GM21737 (cell line): ENCODE measurements at regions not wholly inside any gene's neighbourhood (a gene's known extent, or its start where the extent isn't known, plus 50 kb on each side); places are given as distances from the start of the nearest gene placed in this dataset.

ENCODE experiments used
- ATAC-seq: cut with Tn5 transposase; IDR thresholded peaks from one replicate; pipeline ENCODE4 v1.9.1; 2021; ENCODE audit warnings: mild to moderate bottlenecking, moderate library complexity; ENCODE audit not compliant: unreplicated experiment

DNA sequence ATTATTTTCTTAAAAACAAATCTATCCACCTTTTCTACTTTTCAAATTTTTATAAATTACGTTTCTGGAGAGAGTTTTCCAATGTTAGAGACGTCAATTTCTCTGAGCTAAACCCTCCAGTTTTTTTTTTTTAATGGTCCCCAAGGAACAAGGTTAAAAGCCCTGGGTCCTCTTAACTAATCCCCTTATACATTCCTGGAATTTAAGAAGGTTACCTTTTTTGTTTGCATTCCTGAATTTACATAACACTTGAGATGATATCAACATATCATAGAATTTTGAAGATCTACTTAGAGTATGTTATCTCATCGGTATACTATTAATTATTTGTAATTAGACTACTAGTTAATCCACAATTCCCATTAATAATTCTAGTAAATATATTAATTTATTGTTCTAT is 662.2 kb upstream of the LRFN5 start:
- ATAC-seq, result no peak

DNA sequence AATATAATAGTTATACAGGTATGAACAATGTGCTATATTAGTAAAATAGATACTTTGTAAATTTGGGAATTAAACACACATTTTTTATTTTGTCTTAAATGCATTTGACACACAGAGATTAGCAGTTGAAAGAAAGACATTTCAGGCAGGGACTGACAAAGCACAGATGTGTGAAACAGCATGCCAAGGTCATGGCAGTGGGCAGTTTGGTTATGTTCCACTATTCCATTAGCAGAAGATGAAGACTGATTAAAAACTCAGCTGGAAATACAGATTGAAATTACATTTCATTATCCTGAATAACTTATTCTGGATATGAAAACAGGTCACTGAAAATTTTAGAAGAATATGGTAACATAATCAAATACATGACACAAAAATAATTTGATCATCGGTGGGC is 669.8 kb upstream of the LRFN5 start:
- ATAC-seq, result no peak

DNA sequence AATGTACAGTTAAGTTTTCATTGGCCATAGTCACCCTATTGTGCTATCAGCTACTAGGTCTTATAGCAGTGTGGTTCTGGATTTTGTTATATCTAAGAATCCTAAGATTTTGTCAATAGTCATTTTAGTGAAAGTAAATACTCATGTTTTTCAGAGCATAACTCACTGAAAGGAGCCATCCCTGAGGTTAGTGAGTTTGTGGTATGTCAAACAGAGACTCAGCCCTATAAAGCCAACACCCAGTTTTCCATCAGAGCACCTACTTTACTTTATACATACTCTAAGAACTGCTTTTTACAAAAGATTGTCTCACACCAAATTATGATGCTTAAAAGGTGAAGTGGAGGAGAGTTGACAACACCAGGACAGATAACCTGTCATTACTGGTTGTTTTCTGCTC is 686.3 kb upstream of the LRFN5 start:
- ATAC-seq, result no peak

DNA sequence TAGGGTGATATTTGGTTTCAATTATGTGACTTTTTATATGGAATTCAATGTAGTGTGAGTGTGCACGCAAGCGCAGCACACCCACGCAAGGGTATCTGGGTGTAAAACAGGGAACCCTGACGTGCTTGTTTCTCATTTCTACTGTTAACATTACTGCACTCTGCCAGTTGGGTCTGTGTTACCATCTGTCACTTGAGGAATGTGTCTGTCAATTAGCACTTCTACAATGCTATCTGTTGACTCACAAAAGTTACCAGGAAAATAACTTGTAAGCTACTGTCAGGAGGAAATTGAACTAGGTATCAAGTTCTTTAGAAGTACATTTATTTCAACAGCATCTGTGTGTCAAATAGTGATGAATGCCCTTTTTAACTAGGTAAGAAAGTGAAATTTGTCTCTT is 695.5 kb upstream of the LRFN5 start:
- ATAC-seq, result no peak

DNA sequence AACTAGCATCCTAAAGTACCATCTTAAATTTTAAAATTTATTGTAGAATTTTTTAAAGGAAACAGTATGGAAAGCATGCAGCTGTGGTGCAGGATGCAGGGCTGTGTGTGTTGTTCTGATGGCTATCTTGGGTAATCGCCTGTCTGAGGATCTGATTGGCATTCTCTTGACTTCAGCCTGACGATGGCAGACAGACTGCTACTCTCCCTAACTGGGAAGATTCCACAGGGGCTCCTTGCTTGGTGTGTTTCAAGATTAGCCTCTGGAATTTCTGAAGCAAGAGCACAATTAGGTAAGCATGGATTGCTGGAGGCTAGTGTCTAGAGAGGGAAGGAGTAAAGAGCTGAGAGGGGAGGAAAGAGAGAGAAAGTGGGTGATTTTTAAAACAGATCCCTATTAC is 696.8 kb upstream of the LRFN5 start:
- no peak for ATAC-seq

DNA sequence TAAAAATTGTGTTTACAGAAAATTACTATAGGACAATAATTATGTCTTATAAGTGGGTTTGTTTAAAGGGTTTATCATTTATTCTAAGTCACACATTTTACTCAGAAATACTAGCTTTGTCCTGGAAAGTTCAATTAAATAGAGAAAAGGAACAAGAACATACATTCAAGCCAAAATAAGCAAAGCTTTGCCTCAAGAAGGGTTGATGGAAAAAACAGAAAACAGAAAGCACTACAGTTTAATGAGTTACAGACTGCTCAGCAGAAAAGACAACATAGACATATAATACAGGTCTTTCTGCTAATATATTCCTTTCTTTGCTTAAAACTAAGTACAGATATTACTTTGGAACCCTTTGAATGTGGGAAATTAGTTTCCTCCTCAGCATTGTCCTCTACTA is 703.0 kb upstream of the LRFN5 start:
- ATAC-seq, result no peak

DNA sequence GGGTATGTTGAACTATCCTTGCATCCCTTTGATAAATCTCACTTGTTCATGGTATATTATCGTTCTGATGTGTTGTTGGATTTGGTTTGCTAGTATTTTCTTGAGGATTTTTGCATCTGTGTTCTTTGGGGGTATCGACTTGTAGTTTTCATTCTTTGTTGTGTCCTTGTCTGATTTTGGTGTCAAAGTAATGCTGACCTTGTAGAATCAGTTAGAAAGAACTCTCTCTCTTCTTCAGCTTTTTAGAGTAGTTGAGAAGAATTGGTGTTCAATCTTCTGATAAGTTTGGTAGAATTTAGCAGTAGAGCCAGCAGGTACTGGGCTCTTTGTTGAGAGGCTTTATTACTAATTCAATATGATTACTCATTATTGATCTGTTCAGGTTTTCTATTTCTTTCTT is 707.2 kb upstream of the LRFN5 start:
- no peak for ATAC-seq

DNA sequence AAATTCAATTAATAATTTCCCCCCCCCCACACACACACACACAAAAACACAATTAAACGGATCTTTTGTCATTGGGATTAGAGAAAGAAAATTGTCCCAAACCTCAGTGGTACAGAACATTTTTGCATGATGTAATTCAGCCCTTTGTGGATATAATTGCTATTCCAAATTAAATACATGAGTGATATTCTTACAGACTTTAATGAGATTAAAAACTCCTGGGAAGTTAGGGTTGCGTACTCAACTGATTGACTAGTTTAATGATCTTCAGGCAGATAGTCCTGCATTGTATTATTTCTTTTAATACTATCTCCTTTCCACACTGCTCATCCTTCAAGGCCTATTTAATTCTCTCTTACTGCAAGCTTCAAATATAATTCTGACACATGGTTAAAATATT is 711.8 kb upstream of the LRFN5 start:
- ATAC-seq, result no peak

DNA sequence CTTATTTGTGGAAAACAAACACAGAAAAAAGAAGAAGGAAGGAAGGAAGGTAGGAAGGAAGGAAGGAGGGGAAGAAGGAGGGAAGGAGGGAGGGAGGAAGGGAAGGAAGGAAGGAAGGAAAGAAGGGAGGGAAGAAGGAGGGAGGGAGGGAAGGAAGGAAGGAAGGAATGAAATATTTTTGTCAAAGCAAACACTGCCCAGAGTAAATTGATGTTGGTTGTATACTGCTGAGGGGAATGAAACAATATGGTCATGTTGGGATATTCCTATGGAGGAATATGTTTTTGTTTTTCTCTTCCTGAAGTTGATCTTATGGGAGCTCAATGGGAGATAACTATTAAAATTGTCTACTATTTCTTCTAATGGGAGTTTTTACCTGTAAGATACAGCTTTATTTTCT is 717.5 kb upstream of the LRFN5 start:
- ATAC-seq, result no peak

DNA sequence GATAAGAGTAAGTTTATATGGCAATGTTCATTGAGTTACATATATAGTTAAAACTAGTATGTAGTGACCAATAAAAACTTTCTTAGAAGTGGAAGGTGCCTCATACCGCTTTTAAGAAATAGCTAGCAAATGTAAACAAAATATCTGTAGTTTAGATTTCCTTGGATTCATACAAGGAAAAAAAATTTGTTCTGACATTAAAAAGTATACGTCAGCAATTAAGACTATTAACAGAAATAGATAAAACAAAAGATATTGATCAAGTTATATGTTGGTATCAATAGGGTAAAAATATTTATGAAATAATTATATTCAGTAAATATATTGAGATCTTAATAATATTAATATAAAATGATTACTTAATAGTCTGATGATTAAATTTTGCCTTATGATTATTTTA is 718.8 kb upstream of the LRFN5 start:
- ATAC-seq, result no peak

DNA sequence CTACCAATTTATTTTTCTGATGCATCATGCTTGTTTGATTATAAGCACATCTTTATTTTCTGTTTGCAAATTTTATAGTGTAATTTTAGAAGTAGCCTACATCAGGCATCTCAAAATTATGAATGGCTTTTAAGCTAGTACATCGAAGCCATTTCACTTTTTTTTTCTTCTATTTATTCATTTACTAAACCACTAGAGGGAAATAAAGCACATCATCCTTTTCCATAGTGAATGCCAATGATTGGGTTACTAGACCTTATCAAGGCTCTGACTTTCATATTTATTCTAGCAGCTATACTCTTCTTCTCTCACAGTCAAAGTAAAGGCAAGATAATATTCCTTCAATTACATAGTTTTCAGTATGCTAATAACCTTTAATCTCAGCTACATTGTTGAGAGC is 736.4 kb upstream of the LRFN5 start:
- ATAC-seq, result no peak

DNA sequence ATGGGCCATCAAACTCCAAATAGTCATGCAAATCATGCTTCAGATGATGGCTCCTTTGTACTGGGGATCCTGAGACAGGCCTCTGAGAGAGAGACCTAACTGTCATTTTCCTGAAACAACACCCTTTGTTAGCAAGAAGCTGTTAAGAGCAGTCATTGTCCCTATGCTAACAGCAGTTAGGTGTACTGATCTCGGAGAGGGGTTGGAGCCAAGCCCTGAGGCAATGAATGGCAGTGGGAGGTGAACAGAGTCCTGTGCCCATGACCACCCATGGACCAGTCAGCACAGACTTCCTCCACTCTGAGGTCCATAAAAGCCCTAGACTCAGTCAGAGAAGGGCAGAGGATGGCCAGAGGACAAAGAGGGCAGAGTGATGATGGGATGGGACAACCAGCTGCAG is 747.6 kb upstream of the LRFN5 start:
- no peak for ATAC-seq

DNA sequence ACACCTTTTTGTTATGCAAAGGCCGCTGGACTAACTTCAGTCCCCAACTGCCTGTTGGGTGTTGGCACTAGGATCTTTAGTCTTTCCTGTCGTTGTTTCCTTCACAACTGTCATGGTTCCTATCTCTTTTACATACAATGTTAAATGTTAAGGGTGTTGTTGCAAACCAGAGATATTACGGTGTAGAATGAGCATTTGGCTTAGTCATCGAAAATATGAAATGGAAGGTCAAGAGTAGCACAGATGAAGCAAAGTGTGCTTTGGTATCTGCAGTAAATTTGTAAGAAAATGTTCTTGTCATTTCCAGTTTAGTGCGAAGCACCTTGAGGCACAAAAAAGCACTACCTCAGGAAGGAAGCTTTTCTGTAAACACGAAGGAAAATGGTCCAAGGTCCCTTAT is 751.3 kb upstream of the LRFN5 start:
- ATAC-seq, result no peak

DNA sequence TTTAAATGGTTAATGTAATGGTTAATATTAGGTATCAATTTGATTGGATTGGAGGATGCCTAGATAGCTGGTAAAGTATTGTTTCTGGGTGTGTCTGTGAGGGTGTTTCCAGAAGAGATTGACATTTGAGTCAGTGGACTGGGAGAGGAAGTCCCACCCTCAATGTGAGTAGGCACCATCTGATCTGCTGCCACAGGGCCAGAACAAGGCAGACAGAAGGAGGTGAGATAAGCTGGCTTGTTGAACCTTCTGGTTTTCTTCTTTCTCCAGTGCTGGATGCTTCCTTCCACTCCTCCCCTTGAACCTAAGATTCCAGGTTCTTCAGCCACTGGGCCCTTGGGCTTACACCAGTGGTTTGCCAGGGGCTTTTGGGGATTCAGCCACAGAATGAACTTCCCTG is 756.5 kb upstream of the LRFN5 start:
- ATAC-seq, result no peak

DNA sequence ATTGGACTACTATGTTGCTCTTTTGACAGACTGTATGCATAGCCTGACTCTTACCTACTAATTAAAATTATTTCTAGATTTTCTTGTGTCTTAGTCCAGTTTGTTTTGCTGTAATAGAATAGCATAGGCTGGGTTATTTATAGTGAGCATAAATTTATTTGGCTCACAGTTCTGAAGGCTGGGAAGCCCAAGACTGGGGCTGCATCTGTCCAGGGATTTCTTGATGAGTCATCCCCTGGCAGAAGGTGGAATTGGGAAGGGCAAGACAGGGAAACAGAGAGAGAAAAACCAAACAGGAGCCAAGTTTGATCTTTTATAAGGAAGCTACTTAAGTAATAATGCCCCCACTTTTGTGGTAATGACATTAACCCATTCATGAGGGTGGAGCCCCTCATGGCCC is 759.2 kb upstream of the LRFN5 start:
- ATAC-seq, result no peak

DNA sequence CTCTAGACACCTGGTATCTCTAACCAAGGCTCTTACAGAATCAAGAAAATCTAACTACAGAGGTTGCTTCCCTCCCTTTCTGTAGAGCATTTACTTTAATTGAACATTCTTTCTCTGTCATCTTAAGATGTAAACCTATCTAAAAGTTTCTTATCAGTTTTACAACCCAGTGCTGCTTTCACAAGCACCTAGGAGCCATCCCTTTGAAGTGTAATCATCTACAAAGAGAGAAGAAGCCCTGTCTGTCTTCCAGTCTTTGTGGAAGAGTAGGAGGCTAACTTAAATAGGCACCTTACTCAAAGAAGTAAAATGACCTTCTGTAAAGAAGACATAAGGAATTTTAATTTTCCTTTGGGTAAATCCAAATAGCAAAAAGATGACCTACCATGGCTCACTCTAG is 763.9 kb upstream of the LRFN5 start:
- no peak for ATAC-seq

DNA sequence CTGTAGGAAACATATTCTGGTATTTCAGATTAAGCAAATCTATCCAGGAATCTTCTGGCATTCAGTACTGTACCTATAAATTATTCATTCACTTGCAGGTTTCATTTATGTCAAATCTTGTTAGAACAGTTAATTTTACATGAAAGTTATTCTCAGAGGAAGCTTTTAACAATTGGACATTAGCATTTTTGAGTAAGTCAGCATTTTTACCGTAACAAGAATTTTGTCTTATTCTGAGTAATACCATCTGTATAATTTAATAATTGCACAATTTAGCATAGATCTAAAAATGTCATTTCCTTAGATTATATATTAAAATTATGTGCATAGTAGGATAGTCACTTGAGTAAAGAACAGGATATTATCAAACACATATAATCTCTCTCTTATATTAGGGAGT is 764.8 kb upstream of the LRFN5 start:
- no peak for ATAC-seq

DNA sequence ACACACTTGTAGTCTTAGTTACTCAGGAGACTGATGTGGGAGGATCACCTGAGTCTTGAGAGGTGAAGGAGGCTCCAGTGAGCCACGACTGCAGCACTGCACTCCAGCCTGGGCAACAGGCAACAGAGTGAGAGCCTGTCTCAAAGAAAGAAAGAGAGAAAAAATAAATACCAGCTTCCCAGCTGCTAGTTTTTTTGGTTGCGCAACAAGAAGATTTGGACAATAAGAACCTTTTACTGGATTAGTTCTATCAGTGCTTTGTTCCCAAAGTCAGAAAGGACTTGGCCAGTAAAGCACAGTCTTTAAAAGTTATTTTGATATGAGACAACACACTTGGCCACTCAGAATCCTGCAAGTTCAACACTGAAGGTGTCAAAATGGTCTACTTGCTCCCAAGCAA is 768.1 kb upstream of the LRFN5 start:
- no peak for ATAC-seq

DNA sequence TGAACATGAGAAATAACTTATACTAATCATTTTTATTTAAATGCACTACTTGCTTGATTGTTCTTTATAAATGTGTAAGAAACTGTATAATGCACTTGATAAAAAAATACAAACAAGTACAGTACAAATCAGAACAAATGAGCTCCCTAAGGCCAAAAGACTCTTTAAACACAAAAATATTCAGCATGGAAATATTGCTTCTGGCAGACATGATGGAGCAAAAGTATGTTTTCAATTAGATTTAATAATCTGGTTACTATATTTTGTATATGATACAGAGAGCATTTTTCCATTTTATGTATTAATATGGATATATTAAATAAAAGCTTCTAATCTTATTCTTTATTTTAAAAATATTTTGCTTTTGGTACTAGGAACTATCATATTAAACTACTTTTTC is 800.2 kb upstream of the LRFN5 start:
- no peak for ATAC-seq

DNA sequence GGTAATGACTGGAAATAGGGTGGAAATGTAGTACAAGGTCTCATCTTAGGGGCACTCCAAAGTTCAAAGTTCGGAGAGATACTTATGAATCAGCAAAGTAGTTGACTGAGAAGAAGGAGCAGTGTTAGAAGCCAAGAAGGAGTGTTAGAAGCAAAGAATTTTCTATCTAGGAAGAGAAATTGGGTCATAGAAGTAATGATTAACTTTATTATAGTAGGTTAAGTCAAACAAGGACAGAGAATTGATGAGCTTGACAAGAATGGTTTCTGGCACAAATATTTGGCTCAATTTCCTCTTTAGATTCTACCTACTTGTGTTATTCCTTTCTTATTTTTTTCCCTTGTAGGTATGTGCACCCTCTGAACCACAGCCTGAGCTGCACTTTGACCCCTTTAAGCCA is 810.5 kb upstream of the LRFN5 start:
- no peak for ATAC-seq

DNA sequence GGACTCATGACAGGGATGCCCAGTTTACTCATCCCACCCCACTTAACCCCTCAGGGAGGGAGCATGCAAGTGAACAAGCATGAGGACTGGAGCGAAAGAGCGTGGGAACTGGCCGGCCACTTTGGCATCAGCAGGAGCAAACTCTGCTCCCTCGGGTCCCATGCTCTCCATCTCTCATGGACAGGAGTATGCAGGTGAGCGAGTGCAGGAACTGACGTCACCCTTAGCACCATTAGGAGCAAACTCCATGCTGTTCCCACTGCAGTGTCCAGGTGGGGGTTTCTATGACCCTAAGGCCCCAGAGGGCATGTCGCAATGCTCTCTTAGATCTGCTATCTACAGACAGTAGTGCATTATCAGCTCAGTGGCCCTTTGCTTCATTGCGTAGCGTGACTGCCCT is 821.8 kb upstream of the LRFN5 start:
- ATAC-seq, result no peak

DNA sequence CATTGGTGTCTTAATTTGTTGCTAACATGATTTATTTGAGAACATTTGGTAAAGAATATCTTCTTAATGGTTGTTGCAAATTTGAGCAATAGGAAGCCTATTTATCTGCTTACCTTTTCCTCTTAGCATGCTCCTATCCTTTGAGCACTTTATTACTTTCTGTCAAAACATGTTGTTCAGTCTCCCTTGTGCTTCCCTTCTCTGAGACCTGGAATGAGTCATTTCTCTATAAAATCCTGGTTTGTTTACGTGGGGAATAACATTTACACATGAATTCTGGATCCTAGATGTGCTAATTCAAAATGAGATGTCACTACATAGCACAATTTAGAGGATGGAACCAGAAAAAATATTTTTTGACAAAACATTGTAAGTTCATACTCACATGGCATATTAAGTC is 844.0 kb upstream of the LRFN5 start:
- ATAC-seq, result no peak

DNA sequence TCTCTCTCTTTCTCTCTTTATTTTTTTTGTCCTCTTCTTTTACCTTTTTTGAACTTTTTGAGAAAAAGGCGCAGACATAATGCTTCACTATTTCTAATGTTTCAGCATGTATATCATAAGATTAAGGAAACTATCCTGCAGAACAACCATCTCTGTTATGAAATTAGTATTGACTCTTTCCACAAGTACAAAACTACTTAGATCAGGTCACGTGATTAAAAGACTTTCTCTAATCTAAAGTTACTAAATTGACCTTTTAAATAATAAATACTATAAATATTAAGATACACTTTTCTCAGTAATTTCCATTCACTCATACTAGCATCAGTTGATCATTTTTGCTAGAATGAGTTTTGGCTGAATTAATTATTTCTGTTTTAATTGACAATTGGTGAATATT is 844.5 kb upstream of the LRFN5 start:
- ATAC-seq, result no peak

DNA sequence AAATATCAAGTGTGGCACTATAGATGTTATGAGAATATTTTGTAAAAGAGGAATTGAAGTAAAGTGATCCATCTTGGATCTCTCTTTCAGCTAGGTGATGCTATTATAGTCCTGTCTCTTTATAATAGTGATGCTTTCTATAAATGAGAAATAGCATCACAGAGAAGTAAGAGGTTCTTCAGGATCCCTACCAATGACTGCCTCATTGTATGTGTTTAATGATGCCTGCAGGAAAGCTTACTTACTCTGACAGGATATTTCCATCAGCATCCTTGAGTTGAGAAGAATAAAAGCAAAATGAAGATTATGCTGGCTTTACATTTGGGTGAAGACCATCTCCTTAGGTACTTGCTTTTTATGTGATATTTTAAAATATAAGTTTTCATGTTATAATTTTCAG is 846.0 kb upstream of the LRFN5 start:
- no peak for ATAC-seq
